Suppressor macrophage treated with lipopolysaccharide for 4 hours (primary cell): ENCODE measurements at regions not wholly inside any gene's neighbourhood (a gene's known extent, or its start where the extent isn't known, plus 50 kb on each side); places are given as distances from the start of the nearest gene placed in this dataset.
"Not testable (repeated sequence)": the region's sequence is repeated elsewhere in the genome, so short reads cannot be mapped to it uniquely, and the experiment has no call there.

Experiments used
- DNase-seq: peaks from one replicate; pipeline ENCODE4 v3.0.0-alpha.2; 2020

DNA sequence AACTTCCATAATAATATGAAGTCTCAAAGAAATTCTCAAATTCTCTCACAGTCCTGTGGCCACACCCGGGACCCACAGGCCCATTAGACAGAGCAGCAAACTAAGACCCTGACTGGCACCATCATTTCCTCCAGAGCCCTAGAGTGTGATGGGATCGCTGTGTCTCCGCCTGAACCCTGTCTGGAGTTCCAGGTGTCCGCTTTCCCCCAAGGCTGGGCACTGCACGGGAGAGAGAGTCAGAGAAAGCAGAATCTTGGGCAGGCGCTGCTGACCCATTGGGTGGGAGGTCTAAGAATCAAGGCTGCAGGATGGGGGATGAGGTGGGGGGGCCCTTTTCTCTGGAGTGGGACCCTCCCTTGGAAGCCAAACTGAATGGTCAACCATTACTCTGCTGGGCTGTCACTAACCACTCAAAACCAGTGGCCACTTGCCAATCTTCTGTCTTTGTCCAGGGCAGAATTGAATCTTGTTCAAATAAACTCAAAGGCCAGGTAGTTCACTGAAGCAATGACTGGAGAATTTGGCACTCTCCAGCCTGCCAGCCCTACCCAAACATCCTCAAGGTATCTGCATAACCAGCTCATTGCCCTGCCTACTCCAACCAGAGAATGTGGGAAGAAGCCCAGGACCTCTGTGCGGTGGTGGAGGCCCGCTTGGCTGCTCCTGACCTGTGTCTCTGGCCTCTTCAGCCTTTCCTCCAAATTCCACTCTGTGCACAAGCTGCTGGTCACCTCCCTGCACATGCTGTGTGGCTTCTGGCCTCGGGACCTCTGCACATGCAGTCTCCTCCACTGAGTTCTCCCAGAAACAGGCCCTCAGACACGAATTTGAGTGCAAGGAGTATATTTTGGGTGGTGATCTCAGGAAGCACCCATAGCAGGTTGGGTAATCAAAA is 141.1 kb downstream of the CEBPB start:
- peak; percentile 48 for DNase-seq

GRCh38 chr20:50332491-50332980 is 141.9 kb downstream of the CEBPB start:
- DNase-seq: no peak

GRCh38 chr20:50333131-50333670 is 142.6 kb downstream of the CEBPB start:
- DNase-seq: no peak

DNA sequence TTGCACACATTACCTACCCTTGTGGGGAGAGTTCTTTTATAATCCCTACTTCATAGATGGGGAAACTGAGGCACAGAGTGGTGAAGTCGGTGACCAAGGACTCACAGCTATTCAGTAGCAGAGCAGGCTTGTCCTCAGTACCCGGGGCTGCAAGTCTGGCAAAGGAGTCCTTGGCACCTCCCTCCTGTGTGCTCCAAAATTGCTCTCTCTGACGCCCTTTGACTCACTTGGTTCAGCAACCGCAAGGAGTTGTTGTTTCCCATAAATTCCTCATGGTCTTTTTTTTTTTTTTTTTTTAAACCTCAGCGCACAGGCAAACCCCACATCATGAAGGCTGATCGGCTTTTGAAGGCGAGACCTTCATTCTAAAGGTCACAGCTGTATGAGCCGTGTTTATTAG is 143.2 kb downstream of the CEBPB start:
- no peak for DNase-seq

DNA sequence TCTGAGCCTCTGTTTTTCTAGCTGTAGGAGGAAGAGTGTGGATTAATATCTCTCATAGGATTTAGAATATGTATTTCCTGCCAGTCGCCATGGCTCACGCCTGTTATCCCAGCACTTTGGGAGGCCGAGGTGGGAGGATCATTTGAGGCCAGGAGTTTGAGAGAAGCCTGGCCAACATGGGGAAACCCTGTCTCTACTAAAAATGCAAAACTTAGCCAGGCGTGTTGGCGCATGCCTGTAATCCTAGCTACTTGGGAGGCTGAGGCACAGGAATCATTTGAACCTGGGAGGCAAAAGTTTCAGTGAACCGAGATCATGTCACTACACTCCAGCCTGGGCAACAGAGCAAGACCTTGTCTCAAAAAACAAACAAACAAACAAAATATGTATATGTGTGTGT is 143.9 kb downstream of the CEBPB start:
- not testable (repeated sequence) for DNase-seq

- peak; percentile 54 for DNase-seq
Measured at GRCh38 chr20:50335105-50335504, 144.5 kb downstream of the CEBPB start.

DNA sequence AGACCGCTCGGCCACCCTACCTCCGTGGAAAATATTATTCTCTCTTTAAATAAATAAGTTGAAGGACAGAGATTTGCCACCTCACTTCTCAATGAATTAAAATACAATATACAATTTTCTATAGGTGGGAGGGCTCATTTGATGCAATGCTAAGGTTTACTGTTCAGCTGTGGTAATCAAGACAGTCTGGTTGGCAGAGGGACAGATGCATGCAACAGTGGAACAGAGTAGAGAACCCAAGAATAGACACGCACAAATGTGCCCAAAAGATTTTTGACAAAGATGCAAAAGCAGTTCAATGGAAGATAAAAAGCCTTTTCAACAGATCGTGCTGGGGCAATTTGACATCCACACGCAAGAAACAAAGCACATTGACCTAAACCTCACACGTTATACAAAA is 145.2 kb downstream of the CEBPB start:
- no peak for DNase-seq

DNA sequence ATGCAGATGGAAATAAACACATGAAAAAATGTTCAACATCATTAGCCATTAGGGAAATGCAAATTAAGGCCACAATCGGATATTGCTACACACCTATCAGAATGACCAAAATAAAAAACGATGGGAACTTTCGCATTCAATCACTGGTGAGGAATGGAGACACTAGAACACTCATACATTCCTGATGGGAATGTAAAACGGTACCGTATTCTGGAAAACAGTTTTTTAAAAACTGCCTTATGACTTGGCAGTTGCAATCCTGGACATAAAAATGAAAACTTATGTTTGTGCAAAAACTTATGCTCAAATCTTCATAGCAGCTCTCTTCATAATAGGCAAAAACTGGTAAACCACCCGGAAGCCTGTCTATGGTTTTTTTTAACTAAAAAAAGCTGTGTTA is 146.0 kb downstream of the CEBPB start:
- no peak for DNase-seq

GRCh38 chr20:50337521-50338466 is 147.2 kb downstream of the CEBPB start:
- DNase-seq: no peak

- DNase-seq: peak; percentile 91
Measured at GRCh38 chr20:50338479-50339391, 148.1 kb downstream of the CEBPB start.

DNA sequence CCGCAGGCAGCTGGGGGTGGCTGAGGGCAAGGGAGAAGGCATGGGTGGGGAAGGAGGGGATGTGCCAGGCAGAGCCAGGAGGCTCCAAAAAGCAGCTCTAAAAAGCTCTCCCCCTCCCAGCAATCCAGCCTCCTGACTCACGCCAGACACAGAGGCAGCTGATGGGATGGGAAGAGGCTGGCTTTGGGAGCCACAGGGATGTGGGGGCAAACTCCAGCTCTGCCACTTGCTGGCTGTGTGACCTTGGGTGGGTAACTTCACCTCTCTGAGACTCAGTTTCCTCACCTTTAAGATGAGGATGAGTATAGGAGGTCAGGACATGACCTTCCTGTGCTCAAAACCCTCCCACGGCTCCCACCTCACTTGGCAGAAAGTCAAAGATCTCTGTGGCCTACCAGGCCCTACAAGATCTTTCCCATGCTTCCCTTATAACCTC is 148.9 kb downstream of the CEBPB start:
- no peak for DNase-seq

- DNase-seq: no peak
Measured at GRCh38 chr20:50340541-50340940, 149.9 kb downstream of the CEBPB start.

- no peak for DNase-seq
Measured at GRCh38 chr20:50341050-50341449, 150.4 kb downstream of the CEBPB start.

DNA sequence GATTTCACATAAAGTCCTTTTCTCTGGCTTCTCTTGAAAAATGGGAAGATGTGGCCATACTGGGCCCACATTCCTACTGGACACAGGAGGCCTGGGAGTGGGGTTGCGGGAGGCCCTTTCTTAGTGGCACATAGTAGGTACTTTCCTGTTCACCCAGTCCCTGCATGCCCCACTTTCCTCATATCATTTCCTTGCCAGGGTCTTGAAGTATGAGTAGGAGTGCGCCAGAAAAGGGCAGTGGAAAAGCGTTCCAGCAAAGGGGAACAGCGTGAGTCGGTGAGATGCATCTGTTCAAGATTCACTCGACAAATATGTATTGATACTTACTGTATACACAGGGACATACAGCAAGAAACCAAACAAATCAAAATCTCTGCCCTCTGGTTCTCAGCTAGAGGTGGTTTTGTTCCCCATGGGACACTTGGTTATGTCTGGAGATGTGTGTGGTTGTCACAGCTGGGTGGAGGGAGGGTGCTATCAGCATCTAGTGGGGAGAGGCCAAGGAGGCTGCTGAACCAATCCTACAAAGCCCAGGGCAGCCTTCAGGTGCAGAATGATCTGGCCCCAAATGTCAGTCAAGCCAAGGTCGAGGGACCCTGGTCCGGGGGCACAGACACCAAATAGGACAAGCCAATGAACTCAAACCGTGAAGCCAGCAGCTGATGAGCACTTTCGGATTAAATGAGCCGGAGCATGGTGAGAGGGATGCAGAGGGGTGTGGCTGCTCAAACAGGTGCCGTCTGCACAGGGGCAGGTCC is 151.4 kb downstream of the CEBPB start:
- DNase-seq: no peak

- no peak for DNase-seq
Measured at GRCh38 chr20:50342638-50343102, 152.0 kb downstream of the CEBPB start.

- no peak for DNase-seq
Measured at GRCh38 chr20:50343125-50343489, 152.5 kb downstream of the CEBPB start.

GRCh38 chr20:50343490-50344179 is 153.0 kb downstream of the CEBPB start:
- no peak for DNase-seq

GRCh38 chr20:50344232-50345071 is 153.8 kb downstream of the CEBPB start:
- no peak for DNase-seq

DNA sequence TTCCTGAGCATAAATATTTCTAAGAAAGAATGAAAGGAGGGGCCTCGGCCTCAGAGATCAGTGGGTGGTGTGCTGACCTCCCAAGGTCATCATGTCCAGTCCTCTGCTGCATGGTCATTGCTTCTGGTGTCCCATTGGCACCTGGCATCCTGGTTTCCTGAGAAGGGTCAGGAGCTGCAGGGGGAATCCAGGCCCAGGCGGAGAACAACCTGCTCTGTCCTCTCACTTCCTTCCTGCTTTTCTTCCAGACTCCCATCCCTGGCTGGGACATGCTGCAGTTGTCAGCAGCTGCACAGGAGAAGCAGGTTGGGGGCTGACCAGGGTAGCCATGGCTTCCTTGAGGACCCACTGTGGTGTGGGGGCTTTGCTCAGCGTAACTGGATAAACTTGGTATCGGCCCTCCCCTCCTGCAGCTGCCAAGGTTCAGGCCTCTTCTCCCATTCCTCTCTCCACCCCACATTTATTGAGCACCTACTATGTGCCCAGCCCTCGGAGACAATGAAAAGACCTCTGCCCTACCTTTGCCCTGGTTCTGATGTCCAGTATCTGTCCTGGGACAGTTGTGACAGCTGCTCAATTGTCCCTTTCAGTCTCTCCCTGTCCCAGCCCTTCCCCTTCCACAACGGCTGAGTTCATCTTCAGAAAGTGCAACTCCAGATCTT is 155.2 kb downstream of the CEBPB start:
- DNase-seq: no peak
